ENCODE measurements at regions not wholly inside any gene's neighbourhood (a gene's known extent, or its start where the extent isn't known, plus 50 kb on each side); places are given as distances from the start of the nearest gene placed in this dataset.

DNA sequence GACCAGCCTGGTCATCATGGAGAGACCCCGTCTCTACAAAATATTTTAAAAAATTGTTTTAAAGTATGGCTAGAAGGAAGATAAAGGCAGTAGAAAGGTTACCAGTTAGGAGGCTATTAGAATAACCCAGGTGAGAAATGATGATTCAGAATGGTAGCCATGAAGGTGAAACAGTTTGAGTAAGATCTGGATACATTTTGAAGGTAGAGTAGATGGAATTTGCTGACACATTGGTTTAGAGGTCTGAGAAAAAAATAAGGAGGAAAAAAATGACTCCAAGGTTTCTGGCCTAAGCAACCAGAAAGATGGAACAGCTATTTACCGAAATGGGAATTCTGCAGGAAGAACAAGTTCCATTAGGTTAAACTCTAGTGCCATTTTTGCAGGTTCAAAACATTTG lies 167.9 kb upstream of the TAB2 start:
- no peak for DNase-seq (ENCODE audit: low read depth)

DNA sequence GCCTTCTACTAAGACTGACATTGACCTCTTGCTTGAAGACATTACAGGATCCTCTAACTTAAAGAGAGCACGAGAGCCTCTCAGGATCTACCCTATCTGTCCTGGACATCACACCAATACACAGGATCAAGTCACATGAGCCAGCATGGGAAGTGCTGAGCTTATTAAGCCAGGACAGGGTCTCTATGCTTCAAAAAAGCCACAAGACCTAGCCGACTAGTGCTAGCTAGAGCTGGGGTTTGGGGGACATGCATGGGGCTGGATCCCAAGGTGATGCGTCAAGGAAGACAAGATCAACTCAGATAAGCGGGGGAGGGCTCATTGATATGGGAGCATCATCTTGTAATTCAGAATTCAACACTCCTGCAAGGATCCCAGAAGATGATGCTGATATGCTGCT lies 167.2 kb upstream of the TAB2 start:
- no peak for DNase-seq (ENCODE audit: low read depth)

DNA sequence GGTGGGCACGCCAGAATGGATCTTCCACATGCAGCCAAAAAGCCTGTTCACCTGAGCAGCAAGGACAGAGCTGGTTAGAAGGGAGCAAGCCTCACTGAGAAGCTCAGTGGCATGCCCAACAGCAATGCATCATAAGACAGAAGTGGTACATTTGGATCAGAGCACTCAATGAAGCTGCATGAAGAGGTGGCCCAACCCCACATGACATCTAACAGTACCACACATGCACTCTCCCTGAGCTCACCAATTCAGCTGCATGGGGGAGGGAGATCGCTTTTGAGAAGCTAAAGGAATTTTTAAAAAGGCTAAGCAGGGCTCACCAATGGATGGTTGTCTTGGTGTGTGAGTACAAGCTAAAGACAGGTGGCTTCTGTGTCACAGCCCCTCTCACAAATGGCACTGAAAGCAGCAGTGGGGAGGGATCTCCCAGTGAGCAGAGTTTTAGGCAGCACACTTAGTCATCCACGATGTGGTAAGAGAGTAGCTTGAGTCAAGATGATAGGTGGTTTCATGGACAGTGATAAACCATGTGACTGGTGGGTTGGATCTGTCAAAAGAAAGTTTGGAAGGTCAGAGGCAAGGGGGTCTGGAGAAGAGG lies 166.6 kb upstream of the TAB2 start:
- peak; percentile 22 for DNase-seq (ENCODE audit: low read depth)

DNA sequence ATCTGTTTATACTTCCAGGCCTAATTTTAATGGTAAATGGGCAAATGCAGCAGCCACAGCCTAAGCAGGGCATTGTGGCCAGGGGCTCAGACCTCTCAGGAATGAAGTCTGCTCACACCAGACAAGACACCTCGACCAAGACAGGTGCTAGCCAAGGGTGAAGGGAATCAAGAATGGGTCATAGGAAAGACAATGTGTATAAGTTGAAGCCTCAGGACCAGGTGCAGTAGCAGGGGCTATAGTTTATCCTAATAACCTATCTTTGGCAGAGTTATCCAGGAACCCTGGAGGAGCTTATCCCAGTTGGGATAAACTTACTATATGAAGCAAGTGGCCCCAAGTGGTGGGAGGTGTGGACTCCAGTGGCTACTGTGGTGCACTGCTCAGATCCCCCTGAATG lies 165.0 kb upstream of the TAB2 start:
- no peak for DNase-seq (ENCODE audit: low read depth)

DNA sequence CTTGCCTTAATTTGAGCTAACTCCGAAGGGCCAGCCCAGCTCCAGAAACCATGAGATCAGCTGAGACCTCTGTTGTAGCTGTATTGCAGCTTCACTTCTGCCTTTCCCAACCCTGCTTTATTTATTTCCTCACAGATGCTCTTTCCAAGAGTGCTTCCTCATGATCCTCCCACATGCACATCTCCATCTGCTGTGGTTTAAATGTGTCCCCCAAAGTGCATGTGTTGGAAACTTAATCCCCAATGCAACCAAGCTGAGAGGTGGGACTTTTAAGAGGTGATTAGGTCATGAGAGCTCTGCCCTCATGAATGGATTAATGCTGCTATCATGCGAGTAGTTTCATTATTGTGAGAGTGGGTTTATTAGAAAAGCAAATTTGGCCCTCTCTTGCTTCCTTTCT lies 164.4 kb upstream of the TAB2 start:
- peak; percentile 79 for DNase-seq (ENCODE audit: low read depth)

DNA sequence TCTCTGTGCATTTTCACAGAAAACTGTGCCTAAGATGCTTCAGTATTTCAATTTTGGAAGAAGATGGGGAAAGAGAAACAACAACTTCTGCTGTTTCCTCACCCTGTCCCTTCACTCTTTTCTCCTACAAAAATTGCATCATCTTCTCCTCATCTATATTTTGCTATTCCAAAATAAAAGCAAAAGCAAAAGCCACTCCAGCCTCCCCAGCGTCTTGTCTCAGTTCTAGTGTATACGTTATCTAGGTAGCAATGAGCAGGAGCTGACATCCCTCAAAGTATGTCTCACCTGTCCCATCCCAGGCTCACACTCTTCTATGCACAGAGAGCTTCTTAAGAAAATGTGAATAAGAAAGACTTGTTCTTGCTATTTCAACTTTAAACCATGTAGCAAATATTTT lies 163.8 kb upstream of the TAB2 start:
- no peak for DNase-seq (ENCODE audit: low read depth)

DNA sequence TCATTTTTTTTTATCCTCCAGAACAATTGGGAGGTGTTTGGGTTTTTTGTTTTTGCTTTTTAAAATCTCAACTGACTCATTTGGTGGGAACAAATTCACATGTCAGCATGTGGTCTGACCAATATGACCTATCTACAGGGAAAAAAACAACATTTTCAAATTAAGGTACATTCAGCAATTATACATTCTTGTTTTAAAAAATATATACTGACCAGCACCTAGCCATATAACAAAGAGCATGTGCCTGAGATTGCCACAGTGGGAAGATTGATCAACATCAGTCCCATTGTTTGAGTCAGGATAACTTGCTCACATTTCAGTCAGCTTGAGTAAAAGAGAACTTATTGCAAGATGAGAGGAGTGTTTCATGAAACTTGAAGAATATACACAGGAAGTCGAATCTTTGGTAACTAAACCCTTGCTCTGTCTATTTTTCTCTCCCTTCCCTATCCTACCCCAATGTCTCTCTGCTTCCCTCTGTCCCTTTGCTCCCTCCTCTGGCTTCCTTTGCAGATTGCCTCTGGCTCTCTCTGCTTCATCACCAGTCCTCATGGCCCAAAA lies 163.2 kb upstream of the TAB2 start:
- DNase-seq (ENCODE audit: low read depth), result peak; percentile 36

DNA sequence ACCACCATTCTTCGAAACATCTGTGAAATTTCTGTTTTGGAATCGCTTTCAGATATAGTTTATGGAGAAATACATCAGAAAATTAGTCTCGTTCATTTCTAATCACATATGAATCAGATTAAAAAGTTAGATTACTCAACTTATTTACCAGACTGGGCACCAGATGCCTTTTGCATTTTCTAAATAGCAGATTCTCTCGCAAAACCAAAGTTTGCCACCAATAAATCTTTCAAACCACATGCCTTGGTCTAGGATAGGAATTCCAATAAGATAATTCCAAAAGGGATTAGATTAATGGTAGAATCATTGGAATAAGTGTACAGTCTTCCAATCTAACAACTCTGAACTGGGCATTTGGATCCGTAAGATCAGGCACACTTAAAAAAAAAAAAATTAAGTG lies 160.4 kb upstream of the TAB2 start:
- DNase-seq (ENCODE audit: low read depth), result no peak

DNA sequence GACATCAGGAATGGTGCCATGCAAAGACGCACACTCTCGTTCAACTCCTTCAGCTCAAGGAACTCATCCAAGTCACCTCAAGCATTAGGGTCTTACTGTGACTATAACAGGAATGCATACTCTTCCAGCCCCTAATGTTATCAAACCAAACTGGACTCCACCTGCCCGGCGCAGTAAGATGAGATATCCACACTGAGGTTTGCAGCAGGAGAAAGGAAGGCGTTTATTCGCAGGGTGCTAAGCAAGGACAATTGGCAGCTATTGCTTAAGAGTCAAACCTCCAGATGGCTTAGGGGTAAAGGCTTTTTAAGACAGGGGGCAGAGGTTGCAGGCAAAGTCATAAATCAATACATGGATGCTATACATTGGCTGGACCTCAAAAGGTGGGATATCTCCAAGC lies 159.4 kb upstream of the TAB2 start:
- DNase-seq (ENCODE audit: low read depth), result no peak

DNA sequence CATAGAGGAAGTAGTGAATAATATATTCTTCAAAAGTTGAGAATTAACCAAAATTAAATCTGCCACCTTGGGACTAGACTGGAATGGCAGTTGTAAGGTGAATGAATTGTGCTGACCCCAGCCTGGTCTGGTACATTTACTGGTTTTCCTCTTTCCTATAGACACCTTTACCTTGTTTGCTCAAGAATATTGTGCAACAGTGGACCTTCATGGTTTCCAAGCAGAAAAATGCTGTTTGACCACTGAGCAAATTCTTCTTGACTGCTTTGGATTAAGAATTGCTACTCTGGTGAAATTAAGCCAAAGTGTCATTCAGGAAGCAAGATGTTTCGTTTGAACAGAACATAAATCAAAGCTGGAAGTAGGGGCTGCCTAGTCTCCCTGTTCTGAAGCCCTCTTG lies 156.6 kb upstream of the TAB2 start:
- DNase-seq (ENCODE audit: low read depth), result no peak

DNA sequence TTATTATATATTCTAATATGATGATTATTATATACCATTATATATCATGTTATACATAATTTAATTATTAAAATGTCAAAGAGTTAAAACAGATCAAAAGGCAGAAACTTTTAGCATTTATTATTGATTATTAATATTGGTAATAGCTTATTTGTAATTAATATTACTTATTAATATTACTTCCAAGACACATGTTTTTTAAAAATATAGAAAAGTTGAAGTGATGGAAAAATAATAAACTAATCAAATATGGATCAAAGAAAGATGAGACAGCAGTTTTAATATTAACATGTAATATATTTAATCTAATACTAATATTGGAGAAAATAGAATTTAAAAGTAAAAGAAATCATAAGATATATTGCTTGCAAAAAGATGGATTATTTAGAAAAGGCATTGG lies 154.6 kb upstream of the TAB2 start:
- no peak for DNase-seq (ENCODE audit: low read depth)

DNA sequence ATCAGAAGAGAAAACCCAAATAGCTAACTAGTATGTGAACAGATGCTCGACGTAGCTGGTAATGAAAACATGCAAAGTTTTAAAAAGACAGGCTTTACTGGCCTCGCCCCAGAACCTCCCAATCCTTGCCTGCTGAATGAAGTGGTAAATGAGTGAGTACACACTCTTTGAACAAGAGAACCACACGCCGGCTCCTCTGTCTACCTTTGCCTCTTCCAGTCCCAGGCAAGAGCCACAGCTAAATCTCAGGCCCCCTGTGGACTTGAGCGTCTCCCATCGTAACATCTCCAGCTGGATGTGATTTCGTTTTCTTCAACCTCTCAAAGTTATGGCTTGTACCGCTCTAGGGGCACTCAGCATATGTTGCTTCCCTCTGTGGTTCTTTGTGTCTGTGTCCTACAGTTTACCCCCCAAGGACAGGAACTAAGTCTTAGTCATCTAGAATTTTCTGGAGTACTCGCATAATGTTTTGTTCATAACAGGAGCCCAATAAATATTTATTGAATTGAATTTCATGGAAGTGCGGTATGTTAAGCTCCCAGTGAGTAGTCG lies 153.2 kb upstream of the TAB2 start:
- DNase-seq (ENCODE audit: low read depth), result no peak

DNA sequence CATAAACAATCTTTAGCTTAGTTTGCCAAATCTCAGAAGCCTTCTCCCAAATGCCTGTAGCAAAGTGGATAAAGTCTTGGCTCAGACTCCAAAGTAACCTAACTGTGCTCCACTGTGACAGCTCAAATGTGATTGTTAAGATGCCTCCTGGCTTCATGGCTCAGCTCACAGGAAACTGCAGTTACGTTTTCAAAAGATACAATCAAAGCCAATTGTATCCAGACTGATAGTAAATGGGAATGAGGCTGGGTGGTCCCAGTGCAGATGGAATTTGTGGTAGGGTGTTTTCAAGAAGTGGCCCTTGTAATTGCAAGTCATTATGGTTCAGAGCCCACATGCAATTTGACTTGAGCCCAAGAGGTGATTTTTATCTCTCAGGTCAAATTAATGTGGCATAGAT lies 151.2 kb upstream of the TAB2 start:
- no peak for DNase-seq (ENCODE audit: low read depth)

DNA sequence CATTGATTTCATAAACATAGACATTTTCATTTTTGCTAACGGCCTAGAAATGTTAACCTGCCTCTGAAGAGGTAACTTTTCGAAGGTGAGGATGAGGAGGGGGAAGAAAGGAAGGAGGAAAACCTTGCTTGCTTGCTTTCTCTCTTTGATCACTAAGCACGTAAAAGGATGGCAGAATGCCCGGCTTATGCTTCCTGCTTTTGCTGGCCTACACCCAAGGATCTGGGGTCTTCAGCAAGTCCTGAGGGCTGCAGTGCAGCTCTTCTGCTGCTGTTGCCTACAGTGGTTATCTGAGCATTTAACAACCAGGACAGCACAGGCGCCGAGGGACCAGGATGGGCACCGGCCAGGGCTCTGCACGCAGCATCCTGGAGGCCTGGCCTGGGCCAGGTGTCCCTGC lies 150.8 kb upstream of the TAB2 start:
- no peak for DNase-seq (ENCODE audit: low read depth)

DNA sequence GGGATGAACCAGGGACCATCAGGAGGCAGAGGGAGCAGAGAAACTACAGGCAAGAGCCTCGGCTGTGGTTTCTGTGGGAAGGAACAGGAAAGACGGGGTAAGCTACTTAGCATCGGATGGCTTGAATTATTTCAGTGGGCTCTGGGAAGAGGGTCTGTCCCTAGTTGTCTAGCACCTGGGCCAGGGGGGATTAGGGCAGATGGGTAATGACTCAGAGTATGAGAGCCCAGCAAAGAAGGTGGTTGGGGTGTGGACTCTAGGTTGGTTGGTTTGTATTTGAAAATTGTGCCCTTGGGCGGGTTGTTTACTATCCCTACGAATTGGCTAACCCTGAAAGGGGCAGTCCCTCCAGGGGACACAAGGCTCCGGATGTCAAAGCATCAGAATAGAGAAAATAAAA lies 148.5 kb upstream of the TAB2 start:
- DNase-seq (ENCODE audit: low read depth), result no peak

DNA sequence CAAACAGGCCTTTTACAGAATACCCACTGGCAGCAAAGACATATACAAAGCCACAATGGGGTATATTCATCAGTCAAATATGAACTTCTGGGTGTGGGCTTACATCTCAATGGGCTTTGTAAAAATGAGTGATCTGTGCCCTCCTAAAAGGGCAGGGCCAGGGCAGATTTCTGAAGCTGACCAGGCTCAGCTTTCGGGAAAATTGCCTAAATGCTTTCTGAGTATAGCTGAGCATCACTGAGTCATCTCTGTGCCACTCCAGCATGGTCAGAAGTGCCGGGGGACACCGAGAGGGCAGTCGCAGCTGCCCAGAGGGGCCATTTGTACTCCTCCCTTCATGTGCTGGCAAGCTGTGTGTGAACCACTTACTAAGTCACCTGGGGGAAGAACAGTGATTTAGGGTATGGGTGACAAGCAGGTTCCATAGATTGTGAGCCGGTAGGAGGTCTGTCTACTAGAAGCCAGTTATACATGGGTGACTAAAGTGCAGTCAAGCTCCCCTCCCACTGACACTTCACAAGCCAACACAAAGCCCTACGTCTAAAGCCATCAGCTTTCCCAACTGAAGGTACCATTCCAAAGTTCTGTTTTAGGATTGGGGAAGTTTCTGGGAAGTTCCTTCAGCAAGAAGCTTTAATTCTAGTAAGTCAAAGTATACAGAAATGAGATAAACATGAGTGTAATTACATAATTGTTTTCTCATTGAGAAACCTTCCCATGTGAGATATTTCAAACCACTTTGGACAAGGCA lies 147.6 kb upstream of the TAB2 start:
- peak; percentile 66 for DNase-seq (ENCODE audit: low read depth)

DNA sequence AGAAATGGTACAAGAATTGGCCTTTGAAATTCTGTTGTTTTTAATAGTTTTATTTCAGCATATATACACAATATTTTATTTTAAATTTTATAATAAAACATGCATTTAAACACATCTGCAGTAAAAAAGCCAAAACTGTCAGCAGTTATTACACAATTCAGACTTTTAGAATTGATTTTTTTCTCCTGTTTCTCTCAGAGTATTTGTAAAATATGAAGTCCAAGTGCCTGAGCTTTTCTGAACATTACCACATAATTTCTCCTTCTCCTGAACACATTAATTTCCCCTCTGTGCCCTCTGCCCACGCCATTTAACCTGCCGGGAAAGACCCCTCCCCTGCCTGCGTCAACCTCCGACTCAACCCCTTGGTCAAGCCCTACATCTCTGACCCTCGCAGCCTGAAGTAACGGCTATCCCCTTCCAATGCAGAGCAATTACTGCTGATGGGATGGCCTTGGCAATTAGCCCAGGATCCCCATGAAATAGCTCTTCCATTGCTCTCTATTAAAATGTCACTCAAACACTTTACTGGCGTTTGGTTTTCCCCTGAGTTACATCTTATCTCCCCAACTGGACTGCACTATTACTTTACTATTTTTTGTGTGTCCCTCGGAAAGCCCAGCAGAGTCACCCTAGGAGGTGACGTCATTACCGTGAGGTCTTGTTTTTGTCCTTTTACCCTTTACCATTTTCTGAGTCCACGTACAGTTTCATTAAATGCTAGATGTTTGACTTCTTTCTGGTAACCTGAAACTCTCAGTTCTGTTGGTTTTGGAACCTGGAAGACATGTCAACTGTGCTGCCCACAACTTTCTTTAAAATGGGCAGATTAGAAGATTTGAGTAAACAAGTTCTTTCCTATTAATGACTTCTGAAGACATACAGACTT lies 146.7 kb upstream of the TAB2 start:
- no peak for DNase-seq (ENCODE audit: low read depth)

DNA sequence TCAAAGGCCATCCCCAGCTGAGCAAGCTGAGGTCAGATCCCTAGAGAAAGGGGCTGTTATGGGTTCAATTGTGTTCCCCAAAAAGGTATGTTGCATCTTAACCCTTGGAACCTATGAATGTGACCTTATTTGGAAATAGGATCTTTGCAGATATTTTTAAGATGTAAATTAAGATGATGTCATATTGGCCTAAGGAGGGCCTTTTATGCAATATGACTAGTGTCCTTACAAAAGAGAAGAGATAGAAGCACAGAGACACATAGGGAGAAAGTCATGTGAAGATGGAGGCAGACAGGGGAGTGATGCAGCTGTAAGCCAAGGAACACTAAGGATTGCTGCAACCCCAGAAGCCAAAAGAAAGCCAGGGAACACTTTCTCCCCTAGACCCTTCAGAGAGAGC lies 144.3 kb upstream of the TAB2 start:
- no peak for DNase-seq (ENCODE audit: low read depth)

DNA sequence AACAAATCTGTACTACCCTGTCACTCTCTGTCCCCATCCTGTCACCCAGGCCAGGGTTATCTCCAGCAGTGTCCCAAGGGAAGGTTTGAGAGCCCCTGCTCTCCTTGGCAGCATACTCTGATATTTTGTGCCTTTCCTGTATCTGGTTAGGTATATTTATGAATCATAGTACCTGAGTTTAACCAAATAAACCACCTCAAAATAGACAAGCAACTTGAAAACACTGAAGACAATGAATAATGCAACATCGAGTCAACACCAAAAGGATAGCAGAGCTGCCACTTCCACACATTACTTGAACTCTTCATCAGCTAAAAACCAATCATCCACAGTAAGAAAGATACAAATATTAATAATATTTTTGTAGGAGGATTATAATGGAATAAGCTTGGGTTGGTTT lies 142.6 kb upstream of the TAB2 start:
- DNase-seq (ENCODE audit: low read depth), result no peak

DNA sequence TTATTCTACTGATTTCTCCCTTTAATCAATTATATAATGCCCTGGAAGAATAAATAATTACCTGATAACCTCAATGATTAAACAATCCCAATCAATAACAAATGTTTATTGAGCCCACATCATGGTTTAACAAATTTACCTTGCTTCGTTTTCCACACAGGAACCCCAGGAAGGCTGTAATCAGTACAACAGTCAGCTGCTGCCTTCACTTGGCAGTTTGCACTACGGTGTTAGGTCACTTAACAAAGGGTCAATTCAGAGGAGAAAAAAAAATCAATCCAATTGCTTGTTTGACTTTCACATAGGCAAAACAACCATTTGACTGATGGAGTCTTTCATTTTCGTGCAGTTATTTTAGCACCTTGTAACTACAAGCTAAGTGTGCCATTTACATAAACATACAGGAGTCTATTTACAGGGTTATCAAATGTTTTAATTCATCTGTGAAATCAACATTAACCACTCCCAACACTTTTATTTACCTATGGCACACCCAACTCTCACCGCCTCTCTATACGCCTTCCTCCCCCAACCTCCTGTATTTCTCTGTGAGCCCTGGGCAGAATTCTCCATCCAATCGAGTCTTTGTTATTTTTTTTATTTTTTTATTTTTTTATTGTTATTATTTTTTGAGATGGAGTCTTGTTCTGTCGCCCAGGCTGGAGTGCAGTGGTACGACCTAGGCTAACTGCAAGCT lies 140.4 kb upstream of the TAB2 start:
- DNase-seq (ENCODE audit: low read depth), result no peak

DNA sequence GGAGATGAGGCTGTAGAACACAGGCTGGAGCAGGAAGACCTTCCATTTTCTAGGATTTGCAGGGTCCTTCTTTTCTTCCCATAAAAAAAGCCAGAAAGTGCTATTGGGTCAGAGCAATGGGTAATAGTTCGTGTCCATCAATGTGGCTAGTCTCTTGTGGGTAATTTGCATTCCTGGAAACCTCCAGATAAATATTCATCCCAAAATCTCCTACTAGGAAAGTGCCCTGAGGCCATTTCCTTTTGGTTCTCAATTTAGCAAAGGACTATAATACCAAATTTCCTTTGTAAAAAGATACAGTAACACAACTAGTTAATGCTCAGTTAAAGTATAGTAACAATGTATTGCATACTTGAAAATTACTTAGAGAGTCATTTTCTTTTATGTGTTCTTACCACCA lies 138.1 kb upstream of the TAB2 start:
- no peak for DNase-seq (ENCODE audit: low read depth)

All from myocyte (in vitro differentiated cells).